T-cell (primary cell): ENCODE measurements at regions not wholly inside any gene's neighbourhood (a gene's known extent, or its start where the extent isn't known, plus 50 kb on each side); places are given as distances from the start of the nearest gene placed in this dataset.
"Not testable (repeated sequence)": the region's sequence is repeated elsewhere in the genome, so short reads cannot be mapped to it uniquely, and the experiment has no call there.

ENCODE experiments used
- ATAC-seq, 4 experiments: fragments of 200-7000 bp in 3 of 4; fragments of 150-1000 bp in 1 of 4; cut with Tn5 transposase; replicated peaks in 1 of 4; 1 replicate in 3 of 4; 2 replicates in 1 of 4; pipeline ENCODE4 v1.10.0; 2021; ENCODE audit warnings: moderate library complexity in 3 of 4, mild to moderate bottlenecking in 2 of 4, moderate number of reproducible peaks in 1 of 4
- CTCF ChIA-PET, 2 donors: fragments of 300-600 bp; sonication (Branson Sonifier 250); formaldehyde crosslinking; loops; one replicate each; lab custom pipeline; 2022; ENCODE audit warnings: antibody characterized with exemption in 2 of 2; lab: Charles Lee
- POLR2A ChIA-PET, 2 donors: fragments of 300-600 bp; sonication (Branson Sonifier 250); formaldehyde crosslinking; loops; one replicate each; lab custom pipeline; 2022; ENCODE audit warnings: antibody characterized with exemption in 2 of 2; lab: Charles Lee
- DNase-seq, 35 experiments: peaks; one replicate each; pipeline versions ENCODE4 v3.0.0 to v3.0.0-alpha.2; 2013 to 2023
- H3K27ac ChIP-seq: one replicate; pipeline ENCODE4 v1.5.1; 2013; ENCODE audit warnings: low read length
- H3K27me3 ChIP-seq, 2 experiments: replicated peaks in 1 of 2; 1 replicate in 1 of 2; 2 replicates in 1 of 2; pipeline versions ENCODE4 v1.6.1 to v1.7.0; 2013; ENCODE audit warnings: low read length in 1 of 2, mixed read lengths in 1 of 2; ENCODE audit not compliant: control insufficient read depth in 2 of 2, insufficient read depth in 2 of 2; ENCODE audit errors: extremely low read depth in 1 of 2
- H3K36me3 ChIP-seq, 2 donors: 1 replicate in 1 of 2; 2 replicates in 1 of 2; pipeline versions ENCODE4 v1.6.1 to v1.7.0; 2013; ENCODE audit warnings: low read length in 1 of 2; ENCODE audit not compliant: control insufficient read depth in 2 of 2, insufficient read depth in 1 of 2; ENCODE audit errors: extremely low read depth in 1 of 2
- H3K4me1 ChIP-seq, 2 experiments: 1 replicate in 1 of 2; 2 replicates in 1 of 2; pipeline versions ENCODE4 v1.6.1 to v1.7.0; 2013; ENCODE audit warnings: low read length in 2 of 2, mixed read lengths in 1 of 2; ENCODE audit not compliant: insufficient read depth in 2 of 2, control insufficient read depth in 1 of 2; ENCODE audit errors: extremely low read depth in 1 of 2
- H3K4me3 ChIP-seq, 2 donors: 1 replicate in 1 of 2; 2 replicates in 1 of 2; pipeline versions ENCODE4 v1.5.1 to v1.7.0; 2013; ENCODE audit warnings: mild to moderate bottlenecking in 2 of 2, low read length in 1 of 2, moderate library complexity in 1 of 2; ENCODE audit not compliant: control insufficient read depth in 1 of 2; ENCODE audit errors: extremely low read depth in 1 of 2
- H3K9me3 ChIP-seq: 2 replicates; pipeline ENCODE4 v1.7.0; 2013
- H3K27ac Mint-ChIP-seq, 2 donors: one replicate each; pipeline ENCODE4 v1.8.0; 2020 to 2021; ENCODE audit warnings: mild to moderate bottlenecking in 2 of 2, mixed read lengths in 2 of 2
- H3K27me3 Mint-ChIP-seq, 2 donors: one replicate each; pipeline ENCODE4 v1.8.0; 2021 to 2022; ENCODE audit warnings: mixed read lengths in 2 of 2
- H3K36me3 Mint-ChIP-seq: one replicate; pipeline ENCODE4 v1.8.0; 2021; ENCODE audit warnings: mixed read lengths
- H3K4me1 Mint-ChIP-seq, 3 donors: one replicate each; pipeline ENCODE4 v1.8.0; 2020 to 2022; ENCODE audit warnings: mixed read lengths in 3 of 3, mild to moderate bottlenecking in 1 of 3
- H3K4me3 Mint-ChIP-seq, 3 donors: one replicate each; pipeline ENCODE4 v1.8.0; 2020 to 2022; ENCODE audit warnings: mild to moderate bottlenecking in 3 of 3, mixed read lengths in 3 of 3, moderate library complexity in 3 of 3
- H3K9me3 Mint-ChIP-seq, 3 donors: one replicate each; pipeline ENCODE4 v1.8.0; 2020 to 2022; ENCODE audit warnings: mixed read lengths in 3 of 3
- WGBS: methylation state at CpG from one replicate; pipeline ENCODE4 v1.1.5; 2013; ENCODE audit warnings: missing lambda C conversion rate; ENCODE audit not compliant: insufficient coverage; 5-methylcytosine and 5-hydroxymethylcytosine counted together

DNA sequence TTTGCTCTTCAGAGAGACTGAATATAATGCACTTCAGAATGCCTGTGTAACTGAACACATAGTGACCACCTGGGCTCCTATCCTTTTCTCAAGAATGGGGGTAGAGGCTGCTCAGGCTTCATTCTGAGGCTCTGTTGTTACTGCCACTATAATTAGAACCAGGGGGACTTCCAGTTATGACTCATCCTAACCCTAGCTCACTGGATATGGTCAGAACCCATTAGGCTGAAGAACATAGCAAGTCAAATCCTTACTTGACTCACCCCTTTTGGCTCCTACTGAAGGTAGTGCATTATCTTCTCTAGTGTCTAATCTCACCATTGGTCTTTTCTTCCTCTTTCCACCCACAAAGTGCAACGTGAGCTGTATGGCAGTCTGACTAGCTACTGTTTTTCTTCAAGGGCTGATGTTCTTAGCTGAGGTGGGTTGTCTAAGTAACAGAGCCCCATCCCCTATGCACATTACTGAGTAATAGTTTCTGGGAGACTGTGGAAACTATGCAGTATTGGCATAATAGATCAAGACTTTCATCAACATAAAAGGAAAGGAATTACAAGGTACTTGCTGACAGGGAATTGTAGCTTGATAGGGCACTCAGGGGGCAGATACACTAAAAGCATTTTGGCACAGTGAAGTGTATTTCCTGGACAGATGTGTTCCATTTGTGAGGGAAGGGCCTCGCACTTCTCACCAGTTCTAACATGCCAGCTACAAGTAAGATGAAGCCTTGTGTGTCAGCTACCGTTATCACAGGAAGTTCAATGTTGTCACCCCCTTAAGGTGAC, 431.0 kb upstream of the MEF2C start:
- no peak overlapping the region for H3K4me3 ChIP-seq
- no peak overlapping the region for H3K4me3 Mint-ChIP-seq
- H3K4me1 Mint-ChIP-seq = no peaks in the 10 kb centered on the region
- H3K27ac ChIP-seq = no peak overlapping the region
- no peaks in the 10 kb centered on the region for H3K9me3 ChIP-seq
- no CpG with 5 or more reads among the region's 3 CpGs for WGBS
- H3K36me3 ChIP-seq = no peaks in the 10 kb centered on the region
- H3K27ac Mint-ChIP-seq = no peak overlapping the region
- no peaks in the 10 kb centered on the region for H3K27me3 ChIP-seq
- H3K27me3 Mint-ChIP-seq = no peaks in the 10 kb centered on the region
- ChIA-PET CTCF (no interaction called here), POLR2A (interaction anchor here in 1 of 2 donors (0.5 kb wide), 1 partner anchor 619 kb away, joined by 3 read pairs; no protein-coding TSS in a partner anchor)
- no peaks in the 10 kb centered on the region for H3K36me3 Mint-ChIP-seq
- H3K9me3 Mint-ChIP-seq = peaks cover 0 to 3% (median 0%) of the 10 kb centered on the region in 3 donors
- no peaks in the 10 kb centered on the region for H3K4me1 ChIP-seq
- DNase-seq (peak in 1 of 35 experiments; percentile 1), ATAC-seq (peak in 3 of 4 experiments; percentile 9 to 35 (median 19))

DNA sequence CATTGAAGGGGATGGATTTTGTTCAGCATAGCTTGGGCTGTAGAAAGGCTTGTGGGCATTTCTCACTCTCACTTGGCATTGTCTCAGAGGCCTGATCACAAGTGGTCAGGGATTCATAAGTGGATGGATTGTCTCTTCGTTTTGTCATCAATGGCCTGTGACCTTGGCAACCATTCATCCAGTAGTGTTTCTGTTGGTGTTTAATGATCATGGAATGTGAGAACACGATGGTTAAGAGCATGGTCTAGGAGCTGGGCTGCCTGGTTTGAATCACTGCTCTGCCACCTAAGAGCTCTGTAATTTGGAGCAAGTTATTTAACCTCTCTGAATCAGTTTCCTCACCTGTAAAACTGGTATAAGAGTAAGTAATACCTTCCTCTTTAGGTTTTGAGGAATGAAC, 430.1 kb upstream of the MEF2C start:
- H3K27me3 Mint-ChIP-seq = no peaks in the 10 kb centered on the region
- Histone ChIP-seq H3K27me3 (no peaks in the 10 kb centered on the region), H3K27ac (no peak overlapping the region), H3K9me3 (no peaks in the 10 kb centered on the region), H3K4me3 (no peak overlapping the region), H3K4me1 (no peaks in the 10 kb centered on the region), H3K36me3 (no peaks in the 10 kb centered on the region)
- no peak overlapping the region for H3K27ac Mint-ChIP-seq
- no CpG with 5 or more reads among the region's 2 CpGs for WGBS
- DNase-seq (no peak), ATAC-seq (no peak)
- no peaks in the 10 kb centered on the region for H3K4me1 Mint-ChIP-seq
- ChIA-PET POLR2A (no interaction called here), CTCF (no interaction called here)
- H3K9me3 Mint-ChIP-seq = peaks cover 0 to 3% (median 0%) of the 10 kb centered on the region in 3 donors
- H3K4me3 Mint-ChIP-seq = no peak overlapping the region
- H3K36me3 Mint-ChIP-seq = no peaks in the 10 kb centered on the region

- DNase-seq (no peak), ATAC-seq (no peak)
- H3K4me3 ChIP-seq = no peak overlapping the region
- H3K9me3 ChIP-seq = no peaks in the 10 kb centered on the region
- Mint-ChIP-seq H3K36me3 (no peaks in the 10 kb centered on the region), H3K27me3 (no peaks in the 10 kb centered on the region), H3K4me1 (no peaks in the 10 kb centered on the region), H3K27ac (no peak overlapping the region), H3K4me3 (no peak overlapping the region), H3K9me3 (peaks cover 0 to 3% (median 0%) of the 10 kb centered on the region in 3 donors)
- no peak overlapping the region for H3K27ac ChIP-seq
- H3K4me1 ChIP-seq = no peaks in the 10 kb centered on the region
- H3K36me3 ChIP-seq = no peaks in the 10 kb centered on the region
- H3K27me3 ChIP-seq = no peaks in the 10 kb centered on the region
- ChIA-PET POLR2A (no interaction called here), CTCF (no interaction called here)
- WGBS = no CpG with 5 or more reads among the region's 1 CpG
These were observed 426.3 kb upstream of the MEF2C start for GRCh38 chr5:89309268-89309667.

DNA sequence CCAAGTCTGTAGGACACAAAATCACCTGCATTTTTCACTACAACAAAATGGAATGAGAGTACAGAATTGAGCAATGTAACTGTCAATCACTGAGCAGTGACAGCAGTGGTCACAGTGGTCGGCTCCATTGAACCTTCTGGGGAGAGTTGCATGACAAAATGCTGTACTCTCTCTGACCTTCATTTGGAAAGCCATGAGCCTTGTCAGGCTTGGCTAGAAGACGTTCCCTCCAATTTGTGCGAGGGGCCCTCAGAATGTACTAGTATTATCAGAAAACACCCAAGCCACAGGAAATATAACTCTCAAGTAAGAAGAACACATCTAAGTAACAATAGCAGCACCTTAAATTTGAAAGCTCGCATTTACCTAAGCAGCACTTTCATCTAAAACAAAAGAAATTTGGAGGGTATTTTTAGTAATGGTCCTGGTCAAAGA, 425.6 kb upstream of the MEF2C start:
- Mint-ChIP-seq H3K9me3 (peaks cover 0 to 3% (median 0%) of the 10 kb centered on the region in 3 donors), H3K27me3 (no peaks in the 10 kb centered on the region), H3K4me1 (no peaks in the 10 kb centered on the region), H3K4me3 (no peak overlapping the region), H3K36me3 (no peaks in the 10 kb centered on the region), H3K27ac (no peak overlapping the region)
- Histone ChIP-seq H3K9me3 (no peaks in the 10 kb centered on the region), H3K4me3 (no peak overlapping the region), H3K4me1 (no peaks in the 10 kb centered on the region), H3K36me3 (no peaks in the 10 kb centered on the region), H3K27ac (no peak overlapping the region), H3K27me3 (no peaks in the 10 kb centered on the region)
- WGBS = 63% methylated on average over 1 of the region's 4 CpGs
- DNase-seq (no peak), ATAC-seq (no peak)
- CTCF ChIA-PET = no interaction called here
- POLR2A ChIA-PET = no interaction called here

DNA sequence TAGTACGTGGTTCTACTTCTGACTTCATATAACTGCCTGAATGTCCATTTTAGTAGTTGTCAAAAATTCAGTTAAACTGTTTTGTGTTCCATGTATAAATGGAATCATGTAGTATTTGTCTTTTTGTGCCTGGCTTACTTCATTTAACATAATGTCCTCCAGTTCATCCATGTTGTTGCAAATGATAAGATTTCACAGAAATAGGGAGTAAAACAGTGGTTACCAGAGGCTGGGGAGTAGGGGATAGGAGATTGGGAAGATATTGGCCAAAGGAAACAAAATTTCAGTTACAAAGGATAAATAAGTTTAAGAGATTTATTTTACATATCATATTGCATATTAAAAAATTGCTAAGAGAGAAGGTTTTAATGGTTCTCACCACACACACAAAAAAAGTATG, 425.0 kb upstream of the MEF2C start:
- no peaks in the 10 kb centered on the region for H3K36me3 Mint-ChIP-seq
- Histone ChIP-seq H3K27ac (no peak overlapping the region), H3K4me1 (no peaks in the 10 kb centered on the region), H3K4me3 (no peak overlapping the region), H3K27me3 (no peaks in the 10 kb centered on the region), H3K36me3 (no peaks in the 10 kb centered on the region), H3K9me3 (no peaks in the 10 kb centered on the region)
- WGBS = 80% methylated on average over 1 of the region's 1 CpG
- peaks cover 0 to 3% (median 0%) of the 10 kb centered on the region in 3 donors for H3K9me3 Mint-ChIP-seq
- H3K4me3 Mint-ChIP-seq = no peak overlapping the region
- POLR2A ChIA-PET = no interaction called here
- H3K27me3 Mint-ChIP-seq = no peaks in the 10 kb centered on the region
- DNase-seq (no peak), ATAC-seq (no peak)
- H3K4me1 Mint-ChIP-seq = no peaks in the 10 kb centered on the region
- H3K27ac Mint-ChIP-seq = no peak overlapping the region
- CTCF ChIA-PET = no interaction called here

GRCh38 chr5:89307141-89307540, 424.2 kb upstream of the MEF2C start:
- ATAC-seq, H3K4me1 ChIP-seq, POLR2A ChIA-PET, H3K9me3 Mint-ChIP-seq, DNase-seq, H3K36me3 Mint-ChIP-seq, H3K4me3 Mint-ChIP-seq, H3K27me3 Mint-ChIP-seq, CTCF ChIA-PET, H3K4me1 Mint-ChIP-seq, H3K36me3 ChIP-seq, H3K4me3 ChIP-seq, H3K27ac ChIP-seq, H3K27me3 ChIP-seq, H3K9me3 ChIP-seq, H3K27ac Mint-ChIP-seq: not testable (repeated sequence)
- no CpG with 5 or more reads among the region's 2 CpGs for whole genome bisulfite sequencing
